Sigmoid colon (tissue), 6 donors: ENCODE measurements at regions not wholly inside any gene's neighbourhood (a gene's known extent, or its start where the extent isn't known, plus 50 kb on each side); places are given as distances from the start of the nearest gene placed in this dataset.

Source experiments
- DNase-seq: peaks from one replicate; pipeline ENCODE4 v3.0.0-alpha.2; 2019
- H3K27ac ChIP-seq, 4 donors: fragments of 200-600 bp; sonication (generic); one replicate each; pipeline ENCODE4 v1.5.1; 2016 to 2019; ENCODE audit warnings: mild to moderate bottlenecking in 1 of 4
- H3K27me3 ChIP-seq, 3 donors: fragments of 200-600 bp; sonication (generic); one replicate each; pipeline ENCODE4 v1.5.1; 2019; ENCODE audit warnings: mild to moderate bottlenecking in 1 of 3
- H3K36me3 ChIP-seq, 4 donors: fragments of 200-600 bp; sonication (generic); one replicate each; pipeline ENCODE4 v1.5.1; 2016 to 2019
- H3K4me1 ChIP-seq, 4 donors: fragments of 200-600 bp; sonication (generic); one replicate each; pipeline ENCODE4 v1.5.1; 2017 to 2019
- H3K4me3 ChIP-seq, 4 donors: fragments of 200-600 bp; sonication (generic); one replicate each; pipeline ENCODE4 v1.5.1; 2017 to 2019; ENCODE audit warnings: mild to moderate bottlenecking in 2 of 4, moderate library complexity in 1 of 4
- H3K9me3 ChIP-seq, 4 donors: fragments of 200-600 bp in 3 of 4; sonication (generic) in 3 of 4; one replicate each; pipeline versions ENCODE4 v1.5.1 to v1.6.1; 2013 to 2019
- CTCF ChIP-seq, 4 experiments: fragments of 450-650 bp in 3 of 4; fragments of 200-600 bp in 1 of 4; IDR thresholded peaks; one replicate each; pipeline ENCODE4 v1.5.1; 2016 to 2019; ENCODE audit warnings: antibody characterized with exemption in 4 of 4, mild to moderate bottlenecking in 3 of 4, moderate library complexity in 2 of 4
- EP300 ChIP-seq, 4 donors: sonication (generic); formaldehyde crosslinking; IDR thresholded peaks; one replicate each; pipeline ENCODE4 v1.6.1; 2017; ENCODE audit warnings: antibody characterized with exemption in 4 of 4
- POLR2A ChIP-seq, 2 donors: fragments of 450-650 bp; IDR thresholded peaks; one replicate each; pipeline ENCODE4 v1.6.1; 2016; ENCODE audit warnings: antibody characterized with exemption in 2 of 2, mild to moderate bottlenecking in 2 of 2, moderate library complexity in 2 of 2
- POLR2AphosphoS5 ChIP-seq, 4 donors: sonication (generic); formaldehyde crosslinking; IDR thresholded peaks; one replicate each; pipeline ENCODE4 v1.6.1; 2017; ENCODE audit warnings: antibody characterized with exemption in 4 of 4
- WGBS, 2 donors: extraction: QIAGEN DNeasy Blood & Tissue Kit; methylation state at CpG; one replicate each; pipeline ENCODE4 v1.1.7; 2013; 5-methylcytosine and 5-hydroxymethylcytosine counted together
- intact Hi-C: fragments of 100-400 bp; cut with DNase I; formaldehyde crosslinking; loops from one replicate; pipeline ENCODE4 v1.15.1; 2023
- donor health status: healthy with polysubstance abuse.
- donor health status: healthy.

GRCh38 chr20:55584964-55585363 lies 420.4 kb downstream of the CBLN4 start:
- Histone ChIP-seq H3K4me1 (no peaks in the 10 kb centered on the region), H3K4me3 (no peak overlapping the region), H3K27me3 (no peaks in the 10 kb centered on the region), H3K36me3 (no peaks in the 10 kb centered on the region), H3K27ac (no peak overlapping the region), H3K9me3 (no peaks in the 10 kb centered on the region)
- WGBS, 2 donors: 91% methylated on average over 1 of the region's 1 CpG
- TF ChIP-seq POLR2A (IDR thresholded peaks at IDR 0.05) (no peak), EP300 (IDR thresholded peaks at IDR 0.05) (no peak), CTCF (IDR thresholded peaks at IDR 0.05) (no peak), POLR2AphosphoS5 (IDR thresholded peaks at IDR 0.05) (no peak)
- DNase-seq: no peak
- intact Hi-C loops: no loop called here

DNA sequence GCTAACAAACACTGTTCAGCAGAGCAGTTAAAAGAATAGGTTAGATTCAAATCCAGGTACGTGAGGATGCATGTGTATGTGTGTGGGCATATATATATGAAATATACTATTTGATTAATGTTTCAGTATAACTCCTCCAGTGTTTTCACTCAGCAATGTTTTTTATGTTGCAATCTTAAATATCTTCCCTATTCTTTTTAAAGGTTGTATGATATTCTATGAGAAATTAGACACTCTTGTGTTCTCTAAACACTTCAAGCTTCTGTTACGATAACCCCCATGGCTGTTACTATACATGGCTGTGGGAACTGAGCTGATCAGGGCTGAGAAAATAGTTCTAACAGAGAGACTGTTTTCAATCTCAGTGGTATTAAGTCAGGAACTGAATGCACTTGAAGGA lies 421.0 kb downstream of the CBLN4 start:
- WGBS, 2 donors: 89 to 91% methylated on average over 2 of the region's 2 CpGs
- intact Hi-C loops: no loop called here
- H3K27me3 ChIP-seq: no peaks in the 10 kb centered on the region

DNA sequence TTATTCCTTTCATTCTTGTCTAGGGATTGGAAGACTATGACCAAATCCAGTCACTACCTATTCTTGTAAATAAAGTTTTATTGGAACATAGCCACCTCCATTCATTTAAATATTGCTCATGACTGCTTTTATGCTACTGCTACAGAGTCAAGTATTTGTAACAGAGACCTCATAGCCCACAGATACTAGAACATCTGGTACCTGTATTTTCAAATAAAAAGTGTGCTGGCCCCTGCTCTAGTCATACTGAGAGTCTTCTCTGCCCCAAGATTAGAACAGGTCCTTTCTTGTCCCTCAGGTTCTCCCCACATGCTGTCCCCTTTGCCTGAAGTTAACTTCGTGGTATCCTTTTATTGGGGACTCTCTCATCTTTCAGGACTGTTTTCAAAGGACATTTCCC lies 422.3 kb downstream of the CBLN4 start:
- intact Hi-C loops: no loop called here
- TF ChIP-seq EP300 (IDR thresholded peaks at IDR 0.05) (no peak), POLR2AphosphoS5 (IDR thresholded peaks at IDR 0.05) (no peak), POLR2A (IDR thresholded peaks at IDR 0.05) (no peak), CTCF (IDR thresholded peaks at IDR 0.05) (no peak)
- no peak for DNase-seq
- 80% methylated on average over 1 of the region's 1 CpG for WGBS, 2 donors
- no peaks in the 10 kb centered on the region for H3K9me3 ChIP-seq
- H3K27me3 ChIP-seq: no peaks in the 10 kb centered on the region
- no peak overlapping the region for H3K27ac ChIP-seq
- H3K4me1 ChIP-seq: no peaks in the 10 kb centered on the region
- no peaks in the 10 kb centered on the region for H3K36me3 ChIP-seq
- H3K4me3 ChIP-seq: no peak overlapping the region

More for the DNA sequence above, 421.0 kb downstream of the CBLN4 start:
- Histone ChIP-seq H3K4me1 (no peaks in the 10 kb centered on the region), H3K9me3 (no peaks in the 10 kb centered on the region), H3K27ac (no peak overlapping the region), H3K36me3 (no peaks in the 10 kb centered on the region), H3K4me3 (no peak overlapping the region)
- DNase-seq: no peak
- TF ChIP-seq POLR2A (IDR thresholded peaks at IDR 0.05): no peak
- no peak for TF ChIP-seq EP300 (IDR thresholded peaks at IDR 0.05)
- no peak for TF ChIP-seq POLR2AphosphoS5 (IDR thresholded peaks at IDR 0.05)
- no peak for TF ChIP-seq CTCF (IDR thresholded peaks at IDR 0.05)

DNA sequence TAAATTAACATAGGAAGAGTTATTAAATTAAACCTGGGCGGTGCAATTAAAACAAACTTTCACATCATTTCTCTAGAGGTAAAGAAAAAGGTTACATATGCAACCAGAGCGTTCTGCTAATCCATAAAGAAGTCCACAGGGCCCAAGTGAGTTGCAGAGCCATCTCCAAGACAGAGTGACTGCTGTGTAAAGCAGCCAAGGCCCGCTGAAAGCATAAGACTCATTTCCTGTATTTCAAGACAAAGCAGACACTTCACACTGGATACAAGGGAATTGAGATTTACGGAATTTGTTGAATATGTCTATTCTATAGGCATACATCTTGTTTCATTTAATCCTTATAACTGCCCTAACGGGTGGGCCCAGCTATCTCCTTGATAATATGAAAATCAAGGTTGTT lies 422.8 kb downstream of the CBLN4 start:
- intact Hi-C loops: no loop called here
- no peak for TF ChIP-seq CTCF (IDR thresholded peaks at IDR 0.05)
- no peak for TF ChIP-seq POLR2AphosphoS5 (IDR thresholded peaks at IDR 0.05)
- no peak for TF ChIP-seq POLR2A (IDR thresholded peaks at IDR 0.05)
- TF ChIP-seq EP300 (IDR thresholded peaks at IDR 0.05): no peak
- WGBS, 2 donors: 86 to 89% methylated on average over 5 of the region's 5 CpGs
- Histone ChIP-seq H3K9me3 (no peaks in the 10 kb centered on the region), H3K36me3 (no peaks in the 10 kb centered on the region), H3K4me3 (no peak overlapping the region), H3K4me1 (no peaks in the 10 kb centered on the region), H3K27ac (no peak overlapping the region), H3K27me3 (no peaks in the 10 kb centered on the region)
- DNase-seq: no peak

GRCh38 chr20:55581519-55581918 lies 423.8 kb downstream of the CBLN4 start:
- no peaks in the 10 kb centered on the region for H3K9me3 ChIP-seq
- no peaks in the 10 kb centered on the region for H3K27me3 ChIP-seq
- intact Hi-C loops: no loop called here
- H3K4me1 ChIP-seq: no peaks in the 10 kb centered on the region
- 80 to 86% methylated on average over 4 of the region's 4 CpGs for WGBS, 2 donors
- no peak for TF ChIP-seq CTCF (IDR thresholded peaks at IDR 0.05)
- no peak for TF ChIP-seq EP300 (IDR thresholded peaks at IDR 0.05)
- TF ChIP-seq POLR2A (IDR thresholded peaks at IDR 0.05): no peak
- H3K36me3 ChIP-seq: no peaks in the 10 kb centered on the region
- no peak for DNase-seq
- H3K4me3 ChIP-seq: no peak overlapping the region
- H3K27ac ChIP-seq: no peak overlapping the region
